Activated naive CD8-positive, alpha-beta T cell treated with anti-CD3 and anti-CD28 coated beads, Interleukin-2, amount 10 ng/mL, durations not matched to agents 7 days and 5 days (primary cell): ENCODE measurements at regions not wholly inside any gene's neighbourhood (a gene's known extent, or its start where the extent isn't known, plus 50 kb on each side); places are given as distances from the start of the nearest gene placed in this dataset.

Experiments used
- ATAC-seq: fragments of 150-1000 bp; cut with Tn5 transposase; one replicate; pipeline ENCODE4 v1.10.0; 2021; ENCODE audit warnings: low read depth, moderate library complexity
- POLR2A ChIA-PET: fragments of 350-600 bp; sonication (Branson Sonifier 250); formaldehyde crosslinking; loops from one replicate; lab custom pipeline; 2021; ENCODE audit warnings: antibody characterized with exemption; lab: Charles Lee
- DNase-seq: peaks from one replicate; pipeline ENCODE4 v3.0.0; 2021
- H3K27ac Mint-ChIP-seq: one replicate; pipeline ENCODE4 v1.8.0; 2022; ENCODE audit warnings: mild to moderate bottlenecking, mixed read lengths
- H3K27me3 Mint-ChIP-seq: one replicate; pipeline ENCODE4 v1.8.0; 2022; ENCODE audit warnings: mild to moderate bottlenecking, moderate library complexity, mixed read lengths
- H3K36me3 Mint-ChIP-seq: one replicate; pipeline ENCODE4 v1.8.0; 2021; ENCODE audit warnings: mild to moderate bottlenecking, mixed read lengths
- H3K4me1 Mint-ChIP-seq: one replicate; pipeline ENCODE4 v1.8.0; 2021; ENCODE audit warnings: mixed read lengths
- H3K4me3 Mint-ChIP-seq: one replicate; pipeline ENCODE4 v1.8.0; 2022; ENCODE audit warnings: mild to moderate bottlenecking, moderate library complexity, mixed read lengths
- H3K9me3 Mint-ChIP-seq: one replicate; pipeline ENCODE4 v1.8.0; 2021; ENCODE audit warnings: mixed read lengths

GRCh38 chr11:88418508-88418907 is 81.0 kb upstream of the CTSC start:
- POLR2A ChIA-PET = interaction anchor here (2.1 kb wide), 1 partner anchor 81 kb away, joined by 8 read pairs; the partner anchor contains the start of gene CTSC
- H3K36me3 Mint-ChIP-seq = peaks cover 26% of the 10 kb centered on the region
- no peak overlapping the region for H3K4me3 Mint-ChIP-seq

GRCh38 chr11:88415495-88415894 is 78.0 kb upstream of the CTSC start:
- DNase-seq (no peak), ATAC-seq (no peak)
- Mint-ChIP-seq H3K4me1 (peaks cover 56% of the 10 kb centered on the region), H3K9me3 (peaks cover 6% of the 10 kb centered on the region), H3K27me3 (no peaks in the 10 kb centered on the region), H3K27ac (peak overlapping the region; percentile 72), H3K36me3 (peaks cover 29% of the 10 kb centered on the region), H3K4me3 (peak overlapping the region; percentile 65)
- POLR2A ChIA-PET = interaction anchor here (1.4 to 2.7 kb wide), 3 partner anchors 48 to 78 kb away, joined by 3 to 13 read pairs (median 6); partner anchors contain the start of gene CTSC

More at GRCh38 chr11:88418508-88418907, 81.0 kb upstream of the CTSC start:
- Mint-ChIP-seq H3K27ac (no peak overlapping the region), H3K4me1 (peaks cover 73% of the 10 kb centered on the region), H3K27me3 (no peaks in the 10 kb centered on the region), H3K9me3 (no peaks in the 10 kb centered on the region)
- no peak for ATAC-seq
- DNase-seq = no peak

- Mint-ChIP-seq H3K27me3 (no peaks in the 10 kb centered on the region), H3K27ac (peak overlapping the region; percentile 72), H3K36me3 (peaks cover 28% of the 10 kb centered on the region), H3K9me3 (peaks cover 6% of the 10 kb centered on the region), H3K4me1 (peaks cover 51% of the 10 kb centered on the region), H3K4me3 (peak overlapping the region; percentile 65)
- POLR2A ChIA-PET = interaction anchor here (1.1 to 2.7 kb wide), 3 partner anchors 10 to 78 kb away, joined by 5 to 13 read pairs (median 6); partner anchors contain the start of gene CTSC
- DNase-seq (no peak), ATAC-seq (peak; percentile 84)
Observed at GRCh38 chr11:88414981-88415413, 77.5 kb upstream of the CTSC start.

- H3K27ac Mint-ChIP-seq = peak overlapping the region; percentile 72
- peaks cover 6% of the 10 kb centered on the region for H3K9me3 Mint-ChIP-seq
- ATAC-seq (peak; percentile 63), DNase-seq (no peak)
- no peaks in the 10 kb centered on the region for H3K27me3 Mint-ChIP-seq
- H3K4me1 Mint-ChIP-seq = peaks cover 46% of the 10 kb centered on the region
- H3K36me3 Mint-ChIP-seq = peaks cover 24% of the 10 kb centered on the region
- POLR2A ChIA-PET = interaction anchor here (0.8 to 2.5 kb wide), 5 partner anchors 10 to 78 kb away, joined by 3 to 11 read pairs (median 5); partner anchors contain the start of gene CTSC
- peak overlapping the region; percentile 65 for H3K4me3 Mint-ChIP-seq
Observed at GRCh38 chr11:88414385-88414861, 76.9 kb upstream of the CTSC start.

GRCh38 chr11:88411265-88411664 is 73.7 kb upstream of the CTSC start:
- Mint-ChIP-seq H3K27me3 (no peaks in the 10 kb centered on the region), H3K4me3 (no peak overlapping the region), H3K36me3 (peaks cover 17% of the 10 kb centered on the region), H3K4me1 (peaks cover 37% of the 10 kb centered on the region), H3K27ac (no peak overlapping the region), H3K9me3 (peaks cover 6% of the 10 kb centered on the region)
- POLR2A ChIA-PET = interaction anchor here (0.6 kb wide), 1 partner anchor 16 kb away, joined by 3 read pairs; no protein-coding TSS in a partner anchor
- ATAC-seq = no peak
- no peak for DNase-seq

GRCh38 chr11:88410656-88411055 is 73.1 kb upstream of the CTSC start:
- ATAC-seq (no peak), DNase-seq (no peak)
- Mint-ChIP-seq H3K27me3 (no peaks in the 10 kb centered on the region), H3K4me3 (no peak overlapping the region), H3K27ac (no peak overlapping the region), H3K36me3 (peaks cover 17% of the 10 kb centered on the region), H3K9me3 (peaks cover 6% of the 10 kb centered on the region), H3K4me1 (peaks cover 36% of the 10 kb centered on the region)
- POLR2A ChIA-PET = interaction anchor here (0.6 kb wide), 1 partner anchor 32 kb away, joined by 4 read pairs; no protein-coding TSS in a partner anchor

- Mint-ChIP-seq H3K4me1 (peaks cover 35% of the 10 kb centered on the region), H3K36me3 (peaks cover 17% of the 10 kb centered on the region), H3K9me3 (peaks cover 6% of the 10 kb centered on the region), H3K27me3 (no peaks in the 10 kb centered on the region), H3K27ac (no peak overlapping the region), H3K4me3 (no peak overlapping the region)
- DNase-seq = no peak
- no peak for ATAC-seq
- POLR2A ChIA-PET = interaction anchor here (0.6 kb wide), 1 partner anchor 31 kb away, joined by 4 read pairs; no protein-coding TSS in a partner anchor
Observed at GRCh38 chr11:88410056-88410455, 72.5 kb upstream of the CTSC start.

- Mint-ChIP-seq H3K4me1 (peaks cover 29% of the 10 kb centered on the region), H3K27ac (no peak overlapping the region), H3K9me3 (no peaks in the 10 kb centered on the region), H3K36me3 (peaks cover 6% of the 10 kb centered on the region), H3K27me3 (no peaks in the 10 kb centered on the region), H3K4me3 (no peak overlapping the region)
- ATAC-seq = no peak
- POLR2A ChIA-PET = no interaction called here
- no peak for DNase-seq
Observed at GRCh38 chr11:88406876-88407275, 69.3 kb upstream of the CTSC start.

- no peak overlapping the region for H3K27ac Mint-ChIP-seq
Observed at GRCh38 chr11:88405853-88406252, 68.3 kb upstream of the CTSC start.

GRCh38 chr11:88404932-88405710 is 67.6 kb upstream of the CTSC start:
- ATAC-seq (no peak), DNase-seq (no peak)
- H3K4me1 Mint-ChIP-seq = peaks cover 28% of the 10 kb centered on the region
- POLR2A ChIA-PET = interaction anchor here (1.5 kb wide), 1 partner anchor 9 kb away, joined by 5 read pairs; no protein-coding TSS in a partner anchor
- no peaks in the 10 kb centered on the region for H3K27me3 Mint-ChIP-seq
- H3K9me3 Mint-ChIP-seq = peaks cover 1% of the 10 kb centered on the region
- no peak overlapping the region for H3K27ac Mint-ChIP-seq
- peaks cover 5% of the 10 kb centered on the region for H3K36me3 Mint-ChIP-seq
- no peak overlapping the region for H3K4me3 Mint-ChIP-seq

More at GRCh38 chr11:88405853-88406252, 68.3 kb upstream of the CTSC start:
- no peaks in the 10 kb centered on the region for H3K27me3 Mint-ChIP-seq
- ATAC-seq (no peak), DNase-seq (no peak)
- POLR2A ChIA-PET = no interaction called here
- H3K9me3 Mint-ChIP-seq = no peaks in the 10 kb centered on the region
- peaks cover 6% of the 10 kb centered on the region for H3K36me3 Mint-ChIP-seq
- H3K4me3 Mint-ChIP-seq = peak overlapping the region; percentile 15
- peaks cover 27% of the 10 kb centered on the region for H3K4me1 Mint-ChIP-seq

GRCh38 chr11:88404391-88404790 is 66.9 kb upstream of the CTSC start:
- POLR2A ChIA-PET = interaction anchor here (1.5 kb wide), 1 partner anchor 10 kb away, joined by 5 read pairs; no protein-coding TSS in a partner anchor
- no peak for ATAC-seq
- no peak for DNase-seq
- no peaks in the 10 kb centered on the region for H3K27me3 Mint-ChIP-seq
- peak overlapping the region; percentile 81 for H3K27ac Mint-ChIP-seq
- peaks cover 1% of the 10 kb centered on the region for H3K9me3 Mint-ChIP-seq
- peak overlapping the region; percentile 72 for H3K4me3 Mint-ChIP-seq
- peaks cover 31% of the 10 kb centered on the region for H3K4me1 Mint-ChIP-seq
- H3K36me3 Mint-ChIP-seq = peaks cover 8% of the 10 kb centered on the region

- no peaks in the 10 kb centered on the region for H3K27me3 Mint-ChIP-seq
- POLR2A ChIA-PET = no interaction called here
Observed at GRCh38 chr11:88402784-88403183, 65.2 kb upstream of the CTSC start.

GRCh38 chr11:88402192-88402715 is 64.7 kb upstream of the CTSC start:
- POLR2A ChIA-PET = no interaction called here
- H3K36me3 Mint-ChIP-seq = peaks cover 9% of the 10 kb centered on the region
- DNase-seq (no peak), ATAC-seq (no peak)
- peaks cover 1% of the 10 kb centered on the region for H3K9me3 Mint-ChIP-seq
- H3K27me3 Mint-ChIP-seq = no peaks in the 10 kb centered on the region
- H3K4me1 Mint-ChIP-seq = peaks cover 31% of the 10 kb centered on the region
- H3K4me3 Mint-ChIP-seq = no peak overlapping the region
- H3K27ac Mint-ChIP-seq = no peak overlapping the region

More at GRCh38 chr11:88402784-88403183, 65.2 kb upstream of the CTSC start:
- DNase-seq = no peak
- H3K4me1 Mint-ChIP-seq = peaks cover 31% of the 10 kb centered on the region
- no peak overlapping the region for H3K4me3 Mint-ChIP-seq
- H3K36me3 Mint-ChIP-seq = peaks cover 9% of the 10 kb centered on the region
- ATAC-seq = no peak
- H3K9me3 Mint-ChIP-seq = peaks cover 1% of the 10 kb centered on the region
- H3K27ac Mint-ChIP-seq = no peak overlapping the region
